ENCODE measurements at regions not wholly inside any gene's neighbourhood (a gene's known extent, or its start where the extent isn't known, plus 50 kb on each side); places are given as distances from the start of the nearest gene placed in this dataset.

- H3K27ac Mint-ChIP-seq, result no peak overlapping the region
- H3K9me3 Mint-ChIP-seq, result no peaks in the 10 kb centered on the region
- no peaks in the 10 kb centered on the region for H3K36me3 Mint-ChIP-seq
- H3K4me3 Mint-ChIP-seq, result no peak overlapping the region
- peaks cover 1 to 5% (median 5%) of the 10 kb centered on the region in 3 donors for H3K27me3 Mint-ChIP-seq (ENCODE audit: low read depth in 3 of 3)
- no peak for DNase-seq
- no peaks in the 10 kb centered on the region for H3K4me1 Mint-ChIP-seq
Observed at GRCh38 chr20:58565461-58566175, 50.4 kb upstream of the APCDD1L start.

Data from immature natural killer cell (primary cell).